Tibial nerve (tissue), 4 donors: ENCODE measurements at regions not wholly inside any gene's neighbourhood (a gene's known extent, or its start where the extent isn't known, plus 50 kb on each side); places are given as distances from the start of the nearest gene placed in this dataset.

ENCODE experiments used
- CTCF ChIP-seq, 5 experiments: fragments of 200-600 bp in 3 of 5; fragments of 450-650 bp in 2 of 5; sonication (generic) in 3 of 5; IDR thresholded peaks; one replicate each; pipeline ENCODE4 v1.5.1; 2016 to 2019; ENCODE audit warnings: antibody characterized with exemption in 5 of 5, mild to moderate bottlenecking in 3 of 5, moderate library complexity in 2 of 5
- EP300 ChIP-seq, 2 donors: sonication (generic); formaldehyde crosslinking; IDR thresholded peaks; one replicate each; pipeline ENCODE4 v1.6.1; 2017; ENCODE audit warnings: antibody characterized with exemption in 2 of 2, mild to moderate bottlenecking in 1 of 2

- TF ChIP-seq CTCF (IDR thresholded peaks at IDR 0.05) = no peak
- no peak for TF ChIP-seq EP300 (IDR thresholded peaks at IDR 0.05)
Observed at GRCh38 chr16:87198328-87198832, 118.8 kb downstream of the C16orf95 start.
